ENCODE measurements at regions not wholly inside any gene's neighbourhood (a gene's known extent, or its start where the extent isn't known, plus 50 kb on each side); places are given as distances from the start of the nearest gene placed in this dataset.

DNA sequence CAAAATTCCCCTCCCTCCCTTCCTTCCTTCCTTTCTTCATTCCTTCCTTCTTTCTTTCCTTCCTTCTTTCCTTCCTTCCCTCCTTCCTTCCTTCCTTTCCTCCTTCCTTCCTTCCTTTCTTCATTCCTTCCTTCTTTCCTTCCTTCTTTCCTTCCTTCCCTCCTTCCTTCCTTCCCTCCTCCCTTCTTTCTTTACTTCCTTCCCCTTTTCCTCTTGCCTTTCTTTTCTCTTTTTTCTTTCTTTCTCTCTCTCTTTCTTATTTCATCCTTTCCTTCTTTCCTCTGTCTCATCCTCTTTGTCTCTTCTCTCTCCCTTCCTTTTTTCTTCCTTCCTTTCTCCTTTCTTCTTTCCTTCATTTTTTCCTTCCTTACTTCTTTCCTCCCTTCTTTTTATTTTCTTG, 171.9 kb upstream of the BRINP3 start:
- H4K91ac ChIP-seq (ENCODE audit: low read depth, low read length, poor library complexity), result no peak overlapping the region
- no peak overlapping the region for H3K14ac ChIP-seq (ENCODE audit: low read length)
- H3K4me2 ChIP-seq (ENCODE audit: insufficient read depth, low read length, poor library complexity, severe bottlenecking), result no peak overlapping the region
- no peak overlapping the region for H3K9ac ChIP-seq (ENCODE audit: low read depth, low read length, poor library complexity)
- H3K18ac ChIP-seq (ENCODE audit: low read length), result no peak overlapping the region
- no peaks in the 10 kb centered on the region for H3K4me1 ChIP-seq (ENCODE audit: control insufficient read depth in 2 of 2, insufficient read depth in 1 of 2, low read depth in 1 of 2, low read length in 2 of 2)
- no peaks in the 10 kb centered on the region for H3K9me3 ChIP-seq (replicated peaks in 1 of 2; ENCODE audit: control insufficient read depth in 2 of 2, insufficient read depth in 1 of 2, low read depth in 1 of 2, low read length in 2 of 2)
- no peak overlapping the region for H2BK5ac ChIP-seq (ENCODE audit: low read length)
- no peak overlapping the region for H2AK5ac ChIP-seq (ENCODE audit: low read depth, low read length)
- no peak overlapping the region for H4K8ac ChIP-seq (ENCODE audit: low read depth, low read length)
- no peak overlapping the region for H3K27ac ChIP-seq (replicated peaks; ENCODE audit: low read length)
- DNase-seq (ENCODE audit: low spot score), result no peak
- H2AFZ ChIP-seq (ENCODE audit: low read length), result no peak overlapping the region
- no peaks in the 10 kb centered on the region for H3K36me3 ChIP-seq (replicated peaks in 1 of 2; ENCODE audit: control insufficient read depth in 2 of 2, insufficient read depth in 2 of 2, low read length in 2 of 2)
- no peak overlapping the region for H3K4me3 ChIP-seq (ENCODE audit: low read length in 2 of 2)
- no peak overlapping the region for H2BK15ac ChIP-seq (ENCODE audit: low read length)
- H3K23ac ChIP-seq (ENCODE audit: low read depth, low read length, poor library complexity), result no peak overlapping the region
- H3K79me1 ChIP-seq (ENCODE audit: low read depth, low read length), result no peaks in the 10 kb centered on the region
- H2BK120ac ChIP-seq (ENCODE audit: low read depth, low read length), result no peak overlapping the region
- H3K4ac ChIP-seq (ENCODE audit: low read length), result no peak overlapping the region
- H2BK12ac ChIP-seq (ENCODE audit: low read length), result no peak overlapping the region
- no peaks in the 10 kb centered on the region for H3K27me3 ChIP-seq (ENCODE audit: control insufficient read depth in 3 of 3, insufficient read depth in 3 of 3, low read depth in 1 of 3, low read length in 3 of 3)

- H3K4ac ChIP-seq (ENCODE audit: low read length), result no peak overlapping the region
- DNase-seq (ENCODE audit: low spot score), result no peak
- no peak overlapping the region for H2BK12ac ChIP-seq (ENCODE audit: low read length)
- WGBS, 2 donors (ENCODE audit: extremely low coverage in 2 of 2, insufficient read length in 2 of 2, insufficient replicate concordance in 1 of 2), result no CpG with 5 or more reads among the region's 2 CpGs
- no peak overlapping the region for H2BK120ac ChIP-seq (ENCODE audit: low read depth, low read length)
- no peak overlapping the region for H3K23ac ChIP-seq (ENCODE audit: low read depth, low read length, poor library complexity)
- H3K27me3 ChIP-seq (ENCODE audit: control insufficient read depth in 3 of 3, insufficient read depth in 3 of 3, low read depth in 1 of 3, low read length in 3 of 3), result no peaks in the 10 kb centered on the region
- H4K91ac ChIP-seq (ENCODE audit: low read depth, low read length, poor library complexity), result no peak overlapping the region
- H3K4me2 ChIP-seq (ENCODE audit: insufficient read depth, low read length, poor library complexity, severe bottlenecking), result no peak overlapping the region
- no peak overlapping the region for H2AFZ ChIP-seq (ENCODE audit: low read length)
- H2AK5ac ChIP-seq (ENCODE audit: low read depth, low read length), result no peak overlapping the region
- H3K14ac ChIP-seq (ENCODE audit: low read length), result no peak overlapping the region
- H3K18ac ChIP-seq (ENCODE audit: low read length), result no peak overlapping the region
- H3K9me3 ChIP-seq (replicated peaks in 1 of 2; ENCODE audit: control insufficient read depth in 2 of 2, insufficient read depth in 1 of 2, low read depth in 1 of 2, low read length in 2 of 2), result no peaks in the 10 kb centered on the region
- H4K8ac ChIP-seq (ENCODE audit: low read depth, low read length), result no peak overlapping the region
- H3K36me3 ChIP-seq (replicated peaks in 1 of 2; ENCODE audit: control insufficient read depth in 2 of 2, insufficient read depth in 2 of 2, low read length in 2 of 2), result no peaks in the 10 kb centered on the region
- H2BK5ac ChIP-seq (ENCODE audit: low read length), result no peak overlapping the region
- H3K79me1 ChIP-seq (ENCODE audit: low read depth, low read length), result no peaks in the 10 kb centered on the region
- no peaks in the 10 kb centered on the region for H3K4me1 ChIP-seq (ENCODE audit: control insufficient read depth in 2 of 2, insufficient read depth in 1 of 2, low read depth in 1 of 2, low read length in 2 of 2)
- no peak overlapping the region for H2BK15ac ChIP-seq (ENCODE audit: low read length)
- no peak overlapping the region for H3K9ac ChIP-seq (ENCODE audit: low read depth, low read length, poor library complexity)
- no peak overlapping the region for H3K4me3 ChIP-seq (ENCODE audit: low read length in 2 of 2)
- no peak overlapping the region for H3K27ac ChIP-seq (replicated peaks; ENCODE audit: low read length)
Measured at GRCh38 chr1:190658907-190659306, 181.2 kb upstream of the BRINP3 start.

DNA sequence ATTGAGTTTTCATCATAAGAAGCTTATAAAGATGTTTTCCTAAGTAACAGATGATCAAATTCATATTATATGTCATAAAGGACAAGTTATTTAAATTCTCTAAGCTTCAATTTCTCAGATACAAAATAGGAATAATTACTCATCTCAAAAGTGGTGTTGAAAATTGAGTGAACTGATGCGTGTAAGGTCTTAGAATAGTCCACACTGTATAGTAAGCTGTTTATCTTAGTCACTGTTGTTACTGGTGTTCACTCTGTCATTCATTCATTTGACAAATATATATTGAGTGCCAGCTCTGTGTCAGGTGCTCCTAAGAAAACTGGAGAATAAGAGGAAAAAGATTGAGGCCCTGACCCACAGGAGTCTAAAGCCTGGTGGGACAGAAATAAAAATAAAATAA, 186.3 kb upstream of the BRINP3 start:
- Histone ChIP-seq H3K4me3 (ENCODE audit: low read length in 2 of 2) (no peak overlapping the region), H3K14ac (ENCODE audit: low read length) (no peak overlapping the region), H3K27me3 (ENCODE audit: control insufficient read depth in 3 of 3, insufficient read depth in 3 of 3, low read depth in 1 of 3, low read length in 3 of 3) (no peaks in the 10 kb centered on the region), H3K23ac (ENCODE audit: low read depth, low read length, poor library complexity) (no peak overlapping the region), H3K9me3 (replicated peaks in 1 of 2; ENCODE audit: control insufficient read depth in 2 of 2, insufficient read depth in 1 of 2, low read depth in 1 of 2, low read length in 2 of 2) (no peaks in the 10 kb centered on the region), H3K4me1 (ENCODE audit: control insufficient read depth in 2 of 2, insufficient read depth in 1 of 2, low read depth in 1 of 2, low read length in 2 of 2) (no peaks in the 10 kb centered on the region), H2BK5ac (ENCODE audit: low read length) (no peak overlapping the region), H2AFZ (ENCODE audit: low read length) (no peak overlapping the region), H4K8ac (ENCODE audit: low read depth, low read length) (no peak overlapping the region), H4K91ac (ENCODE audit: low read depth, low read length, poor library complexity) (no peak overlapping the region), H2BK15ac (ENCODE audit: low read length) (no peak overlapping the region), H2BK120ac (ENCODE audit: low read depth, low read length) (no peak overlapping the region), H3K18ac (ENCODE audit: low read length) (no peak overlapping the region), H2BK12ac (ENCODE audit: low read length) (no peak overlapping the region), H2AK5ac (ENCODE audit: low read depth, low read length) (no peak overlapping the region), H3K36me3 (replicated peaks in 1 of 2; ENCODE audit: control insufficient read depth in 2 of 2, insufficient read depth in 2 of 2, low read length in 2 of 2) (no peaks in the 10 kb centered on the region), H3K79me1 (ENCODE audit: low read depth, low read length) (no peaks in the 10 kb centered on the region), H3K4ac (ENCODE audit: low read length) (no peak overlapping the region), H3K9ac (ENCODE audit: low read depth, low read length, poor library complexity) (no peak overlapping the region), H3K27ac (replicated peaks; ENCODE audit: low read length) (no peak overlapping the region), H3K4me2 (ENCODE audit: insufficient read depth, low read length, poor library complexity, severe bottlenecking) (no peak overlapping the region)
- no CpG with 5 or more reads among the region's 1 CpG for WGBS, 2 donors (ENCODE audit: extremely low coverage in 2 of 2, insufficient read length in 2 of 2, insufficient replicate concordance in 1 of 2)
- no peak for DNase-seq (ENCODE audit: low spot score)

DNA sequence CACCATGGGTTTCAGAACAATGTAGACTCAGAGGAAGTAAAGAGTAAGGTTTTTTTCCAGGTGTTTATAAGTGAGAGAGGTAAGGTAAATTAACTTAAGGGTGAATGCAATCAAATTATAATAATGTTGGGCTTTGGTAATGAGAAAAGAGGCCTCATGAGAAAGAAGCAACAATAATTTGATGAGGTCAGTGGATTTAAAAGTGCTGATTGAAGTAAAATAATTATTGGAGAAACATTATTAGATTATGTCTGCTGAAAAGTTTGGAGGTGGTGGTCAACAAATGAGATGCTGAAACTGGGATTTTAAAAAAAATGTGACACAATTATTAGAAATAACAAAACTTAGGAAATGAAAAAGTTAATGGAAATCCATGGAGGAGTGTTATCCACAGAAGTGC, 187.4 kb upstream of the BRINP3 start:
- Histone ChIP-seq H3K4ac (ENCODE audit: low read length) (no peak overlapping the region), H3K79me1 (ENCODE audit: low read depth, low read length) (no peaks in the 10 kb centered on the region), H4K8ac (ENCODE audit: low read depth, low read length) (no peak overlapping the region), H4K91ac (ENCODE audit: low read depth, low read length, poor library complexity) (no peak overlapping the region), H3K4me2 (ENCODE audit: insufficient read depth, low read length, poor library complexity, severe bottlenecking) (no peak overlapping the region), H2BK5ac (ENCODE audit: low read length) (no peak overlapping the region), H3K4me3 (ENCODE audit: low read length in 2 of 2) (no peak overlapping the region), H2AFZ (ENCODE audit: low read length) (no peak overlapping the region), H3K27me3 (ENCODE audit: control insufficient read depth in 3 of 3, insufficient read depth in 3 of 3, low read depth in 1 of 3, low read length in 3 of 3) (no peaks in the 10 kb centered on the region), H3K4me1 (ENCODE audit: control insufficient read depth in 2 of 2, insufficient read depth in 1 of 2, low read depth in 1 of 2, low read length in 2 of 2) (no peaks in the 10 kb centered on the region), H3K36me3 (replicated peaks in 1 of 2; ENCODE audit: control insufficient read depth in 2 of 2, insufficient read depth in 2 of 2, low read length in 2 of 2) (no peaks in the 10 kb centered on the region), H3K14ac (ENCODE audit: low read length) (no peak overlapping the region), H2BK120ac (ENCODE audit: low read depth, low read length) (no peak overlapping the region), H3K23ac (ENCODE audit: low read depth, low read length, poor library complexity) (no peak overlapping the region), H3K9ac (ENCODE audit: low read depth, low read length, poor library complexity) (no peak overlapping the region), H2BK15ac (ENCODE audit: low read length) (no peak overlapping the region), H2AK5ac (ENCODE audit: low read depth, low read length) (no peak overlapping the region), H3K9me3 (replicated peaks in 1 of 2; ENCODE audit: control insufficient read depth in 2 of 2, insufficient read depth in 1 of 2, low read depth in 1 of 2, low read length in 2 of 2) (no peaks in the 10 kb centered on the region), H3K18ac (ENCODE audit: low read length) (no peak overlapping the region), H3K27ac (replicated peaks; ENCODE audit: low read length) (no peak overlapping the region), H2BK12ac (ENCODE audit: low read length) (no peak overlapping the region)
- no peak for DNase-seq (ENCODE audit: low spot score)

Data from neuronal stem cell (in vitro differentiated cells).